Neutrophil (primary cell): ENCODE measurements at regions not wholly inside any gene's neighbourhood (a gene's known extent, or its start where the extent isn't known, plus 50 kb on each side); places are given as distances from the start of the nearest gene placed in this dataset.

ENCODE experiments used
- H3K27ac ChIP-seq: fragments of 200-600 bp; sonication (generic); 2 replicates; pipeline ENCODE4 v1.5.1; 2016; ENCODE audit warnings: mild to moderate bottlenecking, moderate library complexity
- H3K27me3 ChIP-seq: fragments of 200-600 bp; sonication (generic); 2 replicates; pipeline ENCODE4 v1.6.0; 2016; ENCODE audit warnings: mild to moderate bottlenecking
- H3K36me3 ChIP-seq: fragments of 200-600 bp; sonication (generic); 2 replicates; pipeline ENCODE4 v1.5.1; 2017
- H3K4me1 ChIP-seq, 2 experiments: fragments of 200-600 bp in 1 of 2; sonication (generic) in 1 of 2; 1 replicate in 1 of 2; 2 replicates in 1 of 2; pipeline versions ENCODE4 v1.5.1 to v1.6.1; 2013 to 2016; ENCODE audit warnings: low read depth in 1 of 2, low read length in 1 of 2, mild to moderate bottlenecking in 1 of 2, moderate library complexity in 1 of 2; ENCODE audit not compliant: control insufficient read depth in 1 of 2, insufficient read depth in 1 of 2
- H3K4me3 ChIP-seq, 2 experiments: fragments of 200-600 bp in 1 of 2; sonication (generic) in 1 of 2; 1 replicate in 1 of 2; 2 replicates in 1 of 2; pipeline ENCODE4 v1.5.1; 2013 to 2016; ENCODE audit warnings: low read depth in 1 of 2, low read length in 1 of 2, mild to moderate bottlenecking in 1 of 2, moderate library complexity in 1 of 2
- H3K9me3 ChIP-seq: fragments of 200-600 bp; sonication (generic); 2 replicates; pipeline ENCODE4 v1.5.1; 2016
- CTCF ChIP-seq: fragments of 200-600 bp; sonication (generic); IDR thresholded peaks from 2 replicates; pipeline ENCODE4 v1.5.1; 2016; ENCODE audit warnings: antibody characterized with exemption

DNA sequence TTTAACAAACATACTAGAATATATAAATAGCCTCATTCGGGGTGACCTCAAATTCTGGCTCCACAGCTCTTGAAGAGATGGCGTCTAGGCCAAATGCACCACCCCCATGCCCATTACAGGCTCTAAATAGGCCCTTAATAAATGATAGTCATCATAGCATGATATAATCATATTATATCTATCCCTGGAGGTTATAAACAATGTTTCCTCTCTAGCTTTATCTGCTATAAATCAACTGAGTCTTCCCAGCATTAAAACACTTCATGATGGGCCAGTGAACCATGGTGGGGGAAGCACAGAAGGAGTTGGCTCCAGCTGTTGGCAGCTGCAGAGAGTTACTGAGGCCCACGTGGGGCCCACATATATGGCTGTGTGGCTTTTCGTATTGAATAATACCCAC is 214.9 kb upstream of the MPHOSPH6 start:
- H3K9me3 ChIP-seq = no peaks in the 10 kb centered on the region
- no peaks in the 10 kb centered on the region for H3K36me3 ChIP-seq
- H3K27me3 ChIP-seq = peaks cover 37% of the 10 kb centered on the region
- TF ChIP-seq CTCF = no peak
- no peak overlapping the region for H3K27ac ChIP-seq
- H3K4me1 ChIP-seq = no peaks in the 10 kb centered on the region
- H3K4me3 ChIP-seq = no peak overlapping the region

DNA sequence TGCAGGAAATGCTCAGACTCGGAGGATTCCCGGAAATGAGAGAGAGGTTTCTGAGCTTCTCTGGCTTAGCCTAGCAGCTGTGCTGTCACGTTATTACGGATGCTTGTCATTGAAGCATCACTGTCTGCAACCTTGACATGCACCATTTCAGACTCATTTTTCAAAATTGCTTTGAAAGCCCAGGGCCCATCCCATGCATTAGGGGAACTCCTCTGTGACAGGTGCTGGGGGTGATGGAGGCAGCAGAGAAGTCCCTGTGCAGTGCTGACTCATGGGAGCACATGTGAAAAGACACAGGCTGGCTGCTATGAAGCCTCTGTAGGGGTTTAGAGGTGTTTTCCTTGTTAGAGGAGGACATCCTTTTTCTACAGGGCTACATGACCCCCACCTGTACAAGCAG is 214.0 kb upstream of the MPHOSPH6 start:
- Histone ChIP-seq H3K27me3 (peaks cover 36% of the 10 kb centered on the region), H3K9me3 (no peaks in the 10 kb centered on the region), H3K36me3 (no peaks in the 10 kb centered on the region), H3K4me1 (no peaks in the 10 kb centered on the region), H3K27ac (no peak overlapping the region), H3K4me3 (no peak overlapping the region)
- TF ChIP-seq CTCF = no peak

DNA sequence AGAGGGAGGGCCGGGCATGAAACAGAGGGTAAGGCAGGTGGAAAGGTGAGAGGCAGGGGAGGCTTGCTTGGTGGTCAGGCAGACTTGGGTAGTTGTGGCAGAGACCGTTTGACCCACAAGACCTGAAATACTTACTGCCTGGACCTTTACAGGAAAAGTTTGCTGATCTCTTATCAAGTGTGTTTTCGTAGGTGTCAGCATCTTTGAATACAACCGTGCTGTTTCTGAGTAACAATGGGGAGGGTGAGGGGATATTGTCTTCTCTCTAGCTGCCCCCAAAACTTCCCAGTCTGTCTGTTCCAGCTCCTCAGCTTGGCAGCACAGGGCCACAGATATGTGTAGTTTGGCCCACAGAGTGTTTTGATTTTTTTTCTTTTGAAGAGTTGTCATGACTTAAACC is 212.5 kb upstream of the MPHOSPH6 start:
- TF ChIP-seq CTCF = no peak
- Histone ChIP-seq H3K36me3 (no peaks in the 10 kb centered on the region), H3K27ac (no peak overlapping the region), H3K9me3 (no peaks in the 10 kb centered on the region), H3K4me1 (no peaks in the 10 kb centered on the region), H3K27me3 (peaks cover 36% of the 10 kb centered on the region), H3K4me3 (no peak overlapping the region)

- Histone ChIP-seq H3K4me1 (no peaks in the 10 kb centered on the region), H3K27me3 (peaks cover 20% of the 10 kb centered on the region), H3K27ac (no peak overlapping the region), H3K36me3 (no peaks in the 10 kb centered on the region), H3K4me3 (no peak overlapping the region), H3K9me3 (no peaks in the 10 kb centered on the region)
- no peak for TF ChIP-seq CTCF
These were observed 209.5 kb upstream of the MPHOSPH6 start for GRCh38 chr16:82379551-82379950.

DNA sequence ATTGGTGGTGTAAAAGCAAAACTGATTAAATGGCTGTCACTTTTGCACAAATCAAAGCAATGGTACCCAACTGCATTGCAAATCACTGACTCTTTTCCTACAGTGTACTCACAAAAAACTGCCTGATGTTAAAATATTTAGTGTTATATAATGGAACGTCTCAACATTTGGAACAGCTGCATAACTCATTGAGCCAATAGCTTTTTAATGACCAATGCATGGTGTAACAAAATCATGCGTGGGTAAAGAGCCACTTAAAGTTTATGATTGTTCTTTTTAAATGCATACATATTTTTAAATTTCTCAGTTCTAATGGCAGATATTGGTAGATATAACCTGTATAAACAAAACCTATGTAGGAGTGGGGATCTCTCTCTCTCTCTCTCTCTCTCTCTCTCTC is 204.0 kb upstream of the MPHOSPH6 start:
- no peak overlapping the region for H3K4me3 ChIP-seq
- no peak for TF ChIP-seq CTCF
- no peaks in the 10 kb centered on the region for H3K4me1 ChIP-seq
- no peak overlapping the region for H3K27ac ChIP-seq
- no peaks in the 10 kb centered on the region for H3K27me3 ChIP-seq
- H3K9me3 ChIP-seq = no peaks in the 10 kb centered on the region
- no peaks in the 10 kb centered on the region for H3K36me3 ChIP-seq

GRCh38 chr16:82370282-82370681 is 200.3 kb upstream of the MPHOSPH6 start:
- H3K36me3 ChIP-seq = no peaks in the 10 kb centered on the region
- H3K27me3 ChIP-seq = no peaks in the 10 kb centered on the region
- no peak overlapping the region for H3K4me3 ChIP-seq
- H3K4me1 ChIP-seq = no peaks in the 10 kb centered on the region
- no peaks in the 10 kb centered on the region for H3K9me3 ChIP-seq
- no peak overlapping the region for H3K27ac ChIP-seq
- no peak for TF ChIP-seq CTCF
